Vagina (tissue), 2 donors: ENCODE measurements at regions not wholly inside any gene's neighbourhood (a gene's known extent, or its start where the extent isn't known, plus 50 kb on each side); places are given as distances from the start of the nearest gene placed in this dataset.

Source experiments
- POLR2A ChIP-seq, 2 donors: fragments of 450-650 bp; IDR thresholded peaks; one replicate each; pipeline ENCODE4 v1.6.1; 2017; ENCODE audit warnings: antibody characterized with exemption in 2 of 2, mild to moderate bottlenecking in 2 of 2, moderate library complexity in 2 of 2
- TF ChIP-seq, protein P1 (sequence below), 3 experiments: fragments of 450-650 bp in 2 of 3; fragments of 200-600 bp in 1 of 3; sonication (generic) in 1 of 3; IDR thresholded peaks; one replicate each; pipeline ENCODE4 v1.5.1; 2017 to 2019; ENCODE audit warnings: antibody characterized with exemption in 3 of 3, mild to moderate bottlenecking in 2 of 3, moderate library complexity in 2 of 3

DNA sequence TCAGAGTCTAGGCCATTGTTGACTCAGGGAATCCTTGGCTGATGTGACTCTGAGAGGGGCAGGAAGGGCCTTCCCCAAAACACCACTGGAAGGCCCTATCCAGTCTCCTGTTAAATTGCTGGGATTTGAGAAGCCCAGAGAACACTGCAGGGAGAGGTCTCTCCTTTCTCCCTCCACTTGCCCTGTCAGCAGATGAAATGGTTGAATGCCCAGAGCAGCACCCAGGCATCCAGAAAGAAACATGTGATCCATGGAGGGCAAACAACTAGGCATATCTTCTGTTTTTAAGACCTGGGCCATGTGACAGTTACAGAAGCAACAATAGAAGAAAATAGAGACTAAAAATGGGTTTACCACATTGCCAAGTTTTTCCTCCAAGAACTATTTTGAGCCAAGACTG lies 291.1 kb downstream of the QDPR start:
- TF ChIP-seq, protein P1, sequence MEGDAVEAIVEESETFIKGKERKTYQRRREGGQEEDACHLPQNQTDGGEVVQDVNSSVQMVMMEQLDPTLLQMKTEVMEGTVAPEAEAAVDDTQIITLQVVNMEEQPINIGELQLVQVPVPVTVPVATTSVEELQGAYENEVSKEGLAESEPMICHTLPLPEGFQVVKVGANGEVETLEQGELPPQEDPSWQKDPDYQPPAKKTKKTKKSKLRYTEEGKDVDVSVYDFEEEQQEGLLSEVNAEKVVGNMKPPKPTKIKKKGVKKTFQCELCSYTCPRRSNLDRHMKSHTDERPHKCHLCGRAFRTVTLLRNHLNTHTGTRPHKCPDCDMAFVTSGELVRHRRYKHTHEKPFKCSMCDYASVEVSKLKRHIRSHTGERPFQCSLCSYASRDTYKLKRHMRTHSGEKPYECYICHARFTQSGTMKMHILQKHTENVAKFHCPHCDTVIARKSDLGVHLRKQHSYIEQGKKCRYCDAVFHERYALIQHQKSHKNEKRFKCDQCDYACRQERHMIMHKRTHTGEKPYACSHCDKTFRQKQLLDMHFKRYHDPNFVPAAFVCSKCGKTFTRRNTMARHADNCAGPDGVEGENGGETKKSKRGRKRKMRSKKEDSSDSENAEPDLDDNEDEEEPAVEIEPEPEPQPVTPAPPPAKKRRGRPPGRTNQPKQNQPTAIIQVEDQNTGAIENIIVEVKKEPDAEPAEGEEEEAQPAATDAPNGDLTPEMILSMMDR (IDR thresholded peaks at IDR 0.05), result no peak
- TF ChIP-seq POLR2A (IDR thresholded peaks at IDR 0.05), result no peak
